HUDEP-2 (cell line): ENCODE measurements at regions not wholly inside any gene's neighbourhood (a gene's known extent, or its start where the extent isn't known, plus 50 kb on each side); places are given as distances from the start of the nearest gene placed in this dataset.
"Not testable (repeated sequence)": the region's sequence is repeated elsewhere in the genome, so short reads cannot be mapped to it uniquely, and the experiment has no call there.

ENCODE experiments used
- DNase-seq, 76 experiments: peaks; one replicate each; lab custom pipeline; 2025; ENCODE audit not compliant: unreplicated experiment in 76 of 76; lab: John Stamatoyannopoulos, UW

- no peak for DNase-seq
Measured at GRCh38 chrY:3037471-3037870, 102.3 kb downstream of the ZFY start.

GRCh38 chrY:3040415-3040814 is 105.2 kb downstream of the ZFY start:
- DNase-seq: peak in 5 of 76 experiments; percentile 0 to 3 (median 0)

- DNase-seq: no peak
Measured at GRCh38 chrY:3041985-3042384, 106.8 kb downstream of the ZFY start.

- DNase-seq: no peak
Measured at GRCh38 chrY:3042901-3043300, 107.7 kb downstream of the ZFY start.

GRCh38 chrY:3045048-3045447 is 109.9 kb downstream of the ZFY start:
- DNase-seq: no peak

- peak in 23 of 76 experiments; percentile 0 to 73 (median 38) for DNase-seq
Measured at GRCh38 chrY:3055496-3055895, 120.3 kb downstream of the ZFY start.

GRCh38 chrY:3058342-3058741 is 123.2 kb downstream of the ZFY start:
- not testable (repeated sequence) for DNase-seq

- peak in 8 of 76 experiments; percentile 0 to 12 (median 2) for DNase-seq
Measured at GRCh38 chrY:3060671-3061070, 125.5 kb downstream of the ZFY start.

GRCh38 chrY:3088149-3088548 is 153.0 kb downstream of the ZFY start:
- not testable (repeated sequence) for DNase-seq

- not testable (repeated sequence) for DNase-seq
Measured at GRCh38 chrY:3108674-3109073, 173.5 kb downstream of the ZFY start.

- DNase-seq: not testable (repeated sequence)
Measured at GRCh38 chrY:3120234-3120633, 185.1 kb downstream of the ZFY start.

- DNase-seq: not testable (repeated sequence)
Measured at GRCh38 chrY:3120716-3121115, 185.5 kb downstream of the ZFY start.

GRCh38 chrY:3123482-3123881 is 188.3 kb downstream of the ZFY start:
- peak in 6 of 76 experiments; percentile 0 to 4 (median 0) for DNase-seq

GRCh38 chrY:3171074-3171473 is 235.9 kb downstream of the ZFY start:
- DNase-seq: not testable (repeated sequence)

- DNase-seq: not testable (repeated sequence)
Measured at GRCh38 chrY:3195035-3195434, 259.9 kb downstream of the ZFY start.

- DNase-seq: not testable (repeated sequence)
Measured at GRCh38 chrY:3202287-3202686, 267.1 kb downstream of the ZFY start.

GRCh38 chrY:3206733-3207132 is 271.6 kb downstream of the ZFY start:
- not testable (repeated sequence) for DNase-seq

- DNase-seq: not testable (repeated sequence)
Measured at GRCh38 chrY:3213183-3213582, 278.0 kb downstream of the ZFY start.

- not testable (repeated sequence) for DNase-seq
Measured at GRCh38 chrY:3218134-3218533, 283.0 kb downstream of the ZFY start.

GRCh38 chrY:3218559-3218958 is 283.4 kb downstream of the ZFY start:
- DNase-seq: not testable (repeated sequence)

GRCh38 chrY:3262911-3263310 is 316.0 kb upstream of the TGIF2LY start:
- not testable (repeated sequence) for DNase-seq

GRCh38 chrY:3288063-3288462 is 290.8 kb upstream of the TGIF2LY start:
- DNase-seq: not testable (repeated sequence)

GRCh38 chrY:3297235-3297634 is 281.6 kb upstream of the TGIF2LY start:
- DNase-seq: not testable (repeated sequence)
